Cardiac muscle cell (in vitro differentiated cells and primary cell): ENCODE measurements at regions not wholly inside any gene's neighbourhood (a gene's known extent, or its start where the extent isn't known, plus 50 kb on each side); places are given as distances from the start of the nearest gene placed in this dataset.

ENCODE experiments used
- DNase-seq, 2 donors: peaks; one replicate each; pipeline versions ENCODE4 v3.0.0 to v3.0.0-alpha.2; 2010 to 2017; ENCODE audit warnings: low read depth in 1 of 2, low spot score in 1 of 2
- H3K27ac ChIP-seq: fragments of 200-600 bp; sonication (generic); 2 replicates; pipeline ENCODE4 v1.5.1; 2016
- H3K27me3 ChIP-seq: fragments of 200-600 bp; sonication (generic); 2 replicates; pipeline ENCODE4 v1.6.0; 2016; ENCODE audit warnings: control low read depth
- H3K36me3 ChIP-seq: fragments of 200-600 bp; sonication (generic); 2 replicates; pipeline ENCODE4 v1.5.1; 2016; ENCODE audit warnings: control low read depth
- H3K4me1 ChIP-seq: fragments of 200-600 bp; sonication (generic); 2 replicates; pipeline ENCODE4 v1.8.1; 2017; ENCODE audit warnings: low read depth, mild to moderate bottlenecking, mixed run types
- H3K4me3 ChIP-seq: fragments of 200-600 bp; sonication (generic); 2 replicates; pipeline ENCODE4 v1.5.1; 2016; ENCODE audit warnings: mild to moderate bottlenecking
- H3K9me3 ChIP-seq: fragments of 200-600 bp; sonication (generic); 2 replicates; pipeline ENCODE4 v1.5.1; 2017; ENCODE audit warnings: low read depth, mild to moderate bottlenecking, control low read depth
- TF ChIP-seq, protein P1 (sequence below): IDR thresholded peaks from 2 replicates; pipeline ENCODE4 v1.5.1; 2012; ENCODE audit warnings: low read depth, mild to moderate bottlenecking, low read length

DNA sequence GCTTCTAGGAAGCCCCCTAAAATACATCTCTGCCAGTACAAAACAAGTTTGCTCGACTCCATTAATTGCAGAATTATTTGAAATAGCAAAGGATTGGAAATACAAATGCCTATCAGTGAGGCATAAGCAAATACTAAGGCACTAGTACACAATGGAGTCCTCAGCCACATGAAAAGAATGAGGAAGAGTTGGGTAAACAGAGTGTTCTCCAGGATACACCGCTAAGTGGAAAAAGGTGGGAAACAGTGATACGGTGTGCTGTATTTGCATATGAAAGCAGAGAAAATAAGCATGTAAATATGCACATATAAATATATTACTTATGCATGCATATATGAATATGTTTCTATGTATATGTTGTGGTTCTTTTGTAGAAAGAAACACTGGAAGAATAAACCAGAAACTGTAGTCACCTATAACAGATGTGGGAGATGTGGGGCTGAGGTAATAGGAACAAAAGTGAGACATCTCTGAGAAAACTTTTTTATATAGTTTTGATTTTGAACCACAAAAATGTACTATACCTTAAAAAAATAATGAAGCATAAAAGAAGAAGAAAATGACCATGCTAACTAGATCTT, 143.4 kb upstream of the MYLIP start:
- DNase-seq, result no peak
- peaks cover 9% of the 10 kb centered on the region for H3K4me1 ChIP-seq
- no peaks in the 10 kb centered on the region for H3K36me3 ChIP-seq
- TF ChIP-seq, protein P1, sequence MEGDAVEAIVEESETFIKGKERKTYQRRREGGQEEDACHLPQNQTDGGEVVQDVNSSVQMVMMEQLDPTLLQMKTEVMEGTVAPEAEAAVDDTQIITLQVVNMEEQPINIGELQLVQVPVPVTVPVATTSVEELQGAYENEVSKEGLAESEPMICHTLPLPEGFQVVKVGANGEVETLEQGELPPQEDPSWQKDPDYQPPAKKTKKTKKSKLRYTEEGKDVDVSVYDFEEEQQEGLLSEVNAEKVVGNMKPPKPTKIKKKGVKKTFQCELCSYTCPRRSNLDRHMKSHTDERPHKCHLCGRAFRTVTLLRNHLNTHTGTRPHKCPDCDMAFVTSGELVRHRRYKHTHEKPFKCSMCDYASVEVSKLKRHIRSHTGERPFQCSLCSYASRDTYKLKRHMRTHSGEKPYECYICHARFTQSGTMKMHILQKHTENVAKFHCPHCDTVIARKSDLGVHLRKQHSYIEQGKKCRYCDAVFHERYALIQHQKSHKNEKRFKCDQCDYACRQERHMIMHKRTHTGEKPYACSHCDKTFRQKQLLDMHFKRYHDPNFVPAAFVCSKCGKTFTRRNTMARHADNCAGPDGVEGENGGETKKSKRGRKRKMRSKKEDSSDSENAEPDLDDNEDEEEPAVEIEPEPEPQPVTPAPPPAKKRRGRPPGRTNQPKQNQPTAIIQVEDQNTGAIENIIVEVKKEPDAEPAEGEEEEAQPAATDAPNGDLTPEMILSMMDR, result no peak
- H3K27me3 ChIP-seq, result no peaks in the 10 kb centered on the region
- no peak overlapping the region for H3K4me3 ChIP-seq
- H3K9me3 ChIP-seq, result no peaks in the 10 kb centered on the region
- no peak overlapping the region for H3K27ac ChIP-seq

DNA sequence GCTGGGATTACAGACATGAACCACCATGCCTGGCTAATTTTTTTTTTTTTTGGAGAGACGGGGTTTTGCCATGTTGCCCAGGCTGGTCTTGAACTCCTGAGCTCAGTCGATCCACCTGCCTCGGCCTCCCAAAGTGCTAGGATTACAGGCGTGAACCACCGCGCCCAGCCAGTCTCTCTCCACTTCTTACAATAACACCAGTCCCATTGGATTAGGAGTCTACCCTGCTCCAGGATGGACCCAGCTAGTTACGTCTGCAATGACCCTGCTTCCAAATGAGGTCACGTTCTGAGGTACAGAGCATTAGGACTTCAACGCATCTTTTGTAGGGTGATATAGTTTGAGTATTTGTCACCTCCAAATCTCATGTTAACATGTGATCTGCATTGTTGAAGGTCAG, 146.9 kb upstream of the MYLIP start:
- TF ChIP-seq, protein P1, result no peak
- Histone ChIP-seq H3K4me1 (peaks cover 5% of the 10 kb centered on the region), H3K9me3 (no peaks in the 10 kb centered on the region), H3K27ac (no peak overlapping the region), H3K27me3 (no peaks in the 10 kb centered on the region), H3K4me3 (no peak overlapping the region), H3K36me3 (no peaks in the 10 kb centered on the region)
- no peak for DNase-seq

DNA sequence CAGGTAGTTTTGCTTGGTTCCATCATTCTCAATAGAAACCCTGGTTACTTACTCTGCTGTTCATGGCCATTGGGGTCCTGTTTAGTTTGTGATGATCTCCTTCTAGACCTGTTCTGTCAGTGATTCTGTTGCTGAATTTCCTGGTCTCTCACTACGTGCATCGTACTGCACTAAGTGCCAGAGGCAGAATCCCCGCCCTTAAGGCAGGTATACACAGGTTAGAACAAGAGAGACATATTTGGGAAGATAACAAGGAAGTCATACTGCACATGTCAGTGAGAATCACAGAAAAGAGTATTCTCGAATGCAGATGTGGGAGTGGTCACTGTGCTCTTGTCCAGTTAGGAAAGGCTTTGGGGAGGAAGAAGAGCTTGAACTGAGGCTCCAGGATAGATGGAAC, 148.1 kb upstream of the MYLIP start:
- no peak for DNase-seq
- H3K9me3 ChIP-seq, result no peaks in the 10 kb centered on the region
- no peak overlapping the region for H3K4me3 ChIP-seq
- peaks cover 4% of the 10 kb centered on the region for H3K4me1 ChIP-seq
- H3K27me3 ChIP-seq, result no peaks in the 10 kb centered on the region
- H3K36me3 ChIP-seq, result no peaks in the 10 kb centered on the region
- TF ChIP-seq, protein P1, result no peak
- H3K27ac ChIP-seq, result no peak overlapping the region

DNA sequence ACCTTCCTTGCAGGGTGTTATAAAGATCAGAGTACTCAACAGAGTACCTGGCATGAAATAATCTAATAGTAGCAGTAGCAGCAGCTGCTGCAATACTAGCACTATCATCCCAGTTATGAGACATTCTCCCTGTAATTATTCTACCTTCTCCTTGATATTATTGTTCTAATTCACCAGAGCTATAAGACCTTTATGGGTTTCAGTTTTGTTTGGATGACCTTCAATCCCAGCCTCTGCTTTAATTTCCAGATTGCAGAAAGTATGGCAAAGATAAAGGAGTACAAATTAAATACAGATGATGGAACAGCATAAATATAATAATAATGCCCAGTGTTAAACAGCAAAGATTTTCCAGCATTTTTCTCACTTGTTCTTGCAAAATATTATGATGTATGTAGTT, 150.5 kb upstream of the MYLIP start:
- no peaks in the 10 kb centered on the region for H3K9me3 ChIP-seq
- H3K36me3 ChIP-seq, result no peaks in the 10 kb centered on the region
- no peak overlapping the region for H3K4me3 ChIP-seq
- H3K27me3 ChIP-seq, result no peaks in the 10 kb centered on the region
- no peak for DNase-seq
- H3K27ac ChIP-seq, result no peak overlapping the region
- TF ChIP-seq, protein P1, result no peak
- H3K4me1 ChIP-seq, result peaks cover 4% of the 10 kb centered on the region

DNA sequence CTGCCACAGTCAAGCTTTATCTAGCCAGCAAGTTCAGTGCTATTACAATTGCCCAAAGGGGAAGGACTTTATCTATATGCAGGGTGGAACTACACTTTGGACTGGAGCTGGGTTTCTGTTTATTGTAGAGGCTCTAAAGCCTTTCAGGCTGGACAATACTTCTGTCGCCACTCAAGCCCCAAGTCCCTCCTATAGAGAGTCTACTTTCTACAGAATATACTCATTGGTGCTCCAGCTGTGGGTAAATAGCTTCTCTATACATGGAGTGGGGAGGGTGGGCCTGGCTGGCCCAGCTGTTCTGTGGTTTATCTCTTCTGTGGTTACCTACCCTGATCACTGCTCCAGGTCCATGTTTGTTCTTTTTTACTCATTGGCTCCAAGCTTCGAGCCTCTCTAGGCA, 151.8 kb upstream of the MYLIP start:
- Histone ChIP-seq H3K4me3 (no peak overlapping the region), H3K4me1 (peaks cover 4% of the 10 kb centered on the region), H3K36me3 (no peaks in the 10 kb centered on the region), H3K27me3 (no peaks in the 10 kb centered on the region), H3K9me3 (no peaks in the 10 kb centered on the region), H3K27ac (peak overlapping the region; percentile 3)
- peak in 1 of 2 donors; percentile 87 for DNase-seq
- TF ChIP-seq, protein P1, result no peak

DNA sequence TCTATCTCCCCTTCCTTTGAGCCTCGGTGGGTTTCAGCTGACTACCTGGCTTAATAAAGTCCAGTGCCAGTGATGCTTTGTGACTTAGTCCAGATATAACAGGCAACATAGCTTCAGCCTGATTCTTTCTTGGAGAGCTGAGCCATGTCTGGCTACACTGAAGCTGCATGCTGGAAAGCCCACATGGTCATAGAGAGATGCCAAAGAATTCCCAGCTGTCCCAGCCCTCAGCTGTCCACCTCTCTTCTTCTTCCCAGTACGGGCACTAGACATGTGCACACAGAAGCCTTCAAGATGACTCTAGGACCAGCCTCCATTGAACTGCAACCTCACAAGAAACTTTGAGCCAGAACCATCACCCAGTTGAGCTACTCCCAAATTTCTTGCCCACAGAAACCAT, 154.1 kb upstream of the MYLIP start:
- no peak overlapping the region for H3K4me3 ChIP-seq
- H3K27me3 ChIP-seq, result no peaks in the 10 kb centered on the region
- no peaks in the 10 kb centered on the region for H3K9me3 ChIP-seq
- DNase-seq, result no peak
- no peaks in the 10 kb centered on the region for H3K36me3 ChIP-seq
- H3K4me1 ChIP-seq, result peaks cover 8% of the 10 kb centered on the region
- no peak overlapping the region for H3K27ac ChIP-seq
- TF ChIP-seq, protein P1, result no peak
